Activated T-cell treated with anti-CD3 and anti-CD28 coated beads, Interleukin-2, amount 50 U/mL, for 24 hours (primary cell): ENCODE measurements at regions not wholly inside any gene's neighbourhood (a gene's known extent, or its start where the extent isn't known, plus 50 kb on each side); places are given as distances from the start of the nearest gene placed in this dataset.
"Not testable (repeated sequence)": the region's sequence is repeated elsewhere in the genome, so short reads cannot be mapped to it uniquely, and the experiment has no call there.

Experiments used
- DNase-seq: peaks from one replicate; pipeline ENCODE4 v3.0.0-alpha.2; 2020
- H3K27ac Mint-ChIP-seq: 2 replicates; pipeline ENCODE4 v1.8.0; 2020; ENCODE audit warnings: mild to moderate bottlenecking, mixed read lengths
- H3K27me3 Mint-ChIP-seq: 2 replicates; pipeline ENCODE4 v1.8.0; 2020; ENCODE audit warnings: mixed read lengths
- H3K36me3 Mint-ChIP-seq: 2 replicates; pipeline ENCODE4 v1.8.0; 2020; ENCODE audit warnings: low read depth, mixed read lengths
- H3K4me1 Mint-ChIP-seq: 2 replicates; pipeline ENCODE4 v1.8.0; 2020; ENCODE audit warnings: low read depth, mixed read lengths
- H3K4me3 Mint-ChIP-seq: 2 replicates; pipeline ENCODE4 v1.8.0; 2020; ENCODE audit warnings: mild to moderate bottlenecking, moderate library complexity, mixed read lengths
- H3K9me3 Mint-ChIP-seq: 2 replicates; pipeline ENCODE4 v1.8.0; 2020; ENCODE audit warnings: mixed read lengths

- H3K27ac Mint-ChIP-seq, H3K36me3 Mint-ChIP-seq, H3K4me3 Mint-ChIP-seq: not testable (repeated sequence)
Observed at GRCh38 chr12:63427969-63428368, 240.3 kb downstream of the DPY19L2 start.

GRCh38 chr12:63427029-63427428 is 241.3 kb downstream of the DPY19L2 start:
- H3K27me3 Mint-ChIP-seq, H3K4me1 Mint-ChIP-seq, H3K4me3 Mint-ChIP-seq, H3K9me3 Mint-ChIP-seq, DNase-seq, H3K27ac Mint-ChIP-seq, H3K36me3 Mint-ChIP-seq: not testable (repeated sequence)

More at GRCh38 chr12:63427969-63428368, 240.3 kb downstream of the DPY19L2 start:
- H3K9me3 Mint-ChIP-seq, H3K4me1 Mint-ChIP-seq, DNase-seq, H3K27me3 Mint-ChIP-seq: not testable (repeated sequence)

GRCh38 chr12:63424671-63425070 is 243.6 kb downstream of the DPY19L2 start:
- no peak for DNase-seq
- Mint-ChIP-seq H3K4me1 (no peaks in the 10 kb centered on the region), H3K9me3 (no peaks in the 10 kb centered on the region), H3K36me3 (no peaks in the 10 kb centered on the region), H3K4me3 (no peak overlapping the region), H3K27ac (no peak overlapping the region), H3K27me3 (peaks cover 2% of the 10 kb centered on the region)

- DNase-seq, result no peak
- H3K4me3 Mint-ChIP-seq, result no peak overlapping the region
- H3K27me3 Mint-ChIP-seq, result peaks cover 2% of the 10 kb centered on the region
- no peak overlapping the region for H3K27ac Mint-ChIP-seq
- no peaks in the 10 kb centered on the region for H3K9me3 Mint-ChIP-seq
- no peaks in the 10 kb centered on the region for H3K4me1 Mint-ChIP-seq
- no peaks in the 10 kb centered on the region for H3K36me3 Mint-ChIP-seq
Observed at GRCh38 chr12:63423839-63424238, 244.5 kb downstream of the DPY19L2 start.

- H3K9me3 Mint-ChIP-seq, result peaks cover 2% of the 10 kb centered on the region
- H3K4me3 Mint-ChIP-seq, result no peak overlapping the region
- no peaks in the 10 kb centered on the region for H3K4me1 Mint-ChIP-seq
- no peak for DNase-seq
- H3K36me3 Mint-ChIP-seq, result no peaks in the 10 kb centered on the region
- H3K27me3 Mint-ChIP-seq, result peaks cover 2% of the 10 kb centered on the region
- no peak overlapping the region for H3K27ac Mint-ChIP-seq
Observed at GRCh38 chr12:63420206-63420644, 248.1 kb downstream of the DPY19L2 start.

GRCh38 chr12:63419154-63419553 is 249.1 kb downstream of the DPY19L2 start:
- no peak for DNase-seq
- Mint-ChIP-seq H3K36me3 (no peaks in the 10 kb centered on the region), H3K27ac (no peak overlapping the region), H3K9me3 (peaks cover 7% of the 10 kb centered on the region), H3K4me1 (no peaks in the 10 kb centered on the region), H3K4me3 (no peak overlapping the region), H3K27me3 (peaks cover 2% of the 10 kb centered on the region)

- DNase-seq, result no peak
- H3K4me1 Mint-ChIP-seq, result no peaks in the 10 kb centered on the region
- H3K27me3 Mint-ChIP-seq, result peaks cover 2% of the 10 kb centered on the region
- no peak overlapping the region for H3K4me3 Mint-ChIP-seq
- H3K27ac Mint-ChIP-seq, result no peak overlapping the region
- H3K36me3 Mint-ChIP-seq, result no peaks in the 10 kb centered on the region
- peaks cover 7% of the 10 kb centered on the region for H3K9me3 Mint-ChIP-seq
Observed at GRCh38 chr12:63416788-63417187, 251.5 kb downstream of the DPY19L2 start.

- Mint-ChIP-seq H3K27me3 (peaks cover 2% of the 10 kb centered on the region), H3K27ac (no peak overlapping the region), H3K4me3 (no peak overlapping the region), H3K4me1 (peaks cover 6% of the 10 kb centered on the region), H3K36me3 (no peaks in the 10 kb centered on the region), H3K9me3 (peaks cover 7% of the 10 kb centered on the region)
- DNase-seq, result no peak
Observed at GRCh38 chr12:63415357-63415756, 252.9 kb downstream of the DPY19L2 start.

GRCh38 chr12:63410197-63410596 is 258.1 kb downstream of the DPY19L2 start:
- H3K27ac Mint-ChIP-seq, result no peak overlapping the region

GRCh38 chr12:63406781-63407180 is 255.8 kb upstream of the AVPR1A start:
- DNase-seq, result no peak
- no peak overlapping the region for H3K4me3 Mint-ChIP-seq
- H3K9me3 Mint-ChIP-seq, result no peaks in the 10 kb centered on the region
- H3K4me1 Mint-ChIP-seq, result peaks cover 10% of the 10 kb centered on the region
- no peaks in the 10 kb centered on the region for H3K36me3 Mint-ChIP-seq
- H3K27ac Mint-ChIP-seq, result no peak overlapping the region
- H3K27me3 Mint-ChIP-seq, result no peaks in the 10 kb centered on the region

More at GRCh38 chr12:63410197-63410596, 258.1 kb downstream of the DPY19L2 start:
- DNase-seq, result no peak
- no peaks in the 10 kb centered on the region for H3K36me3 Mint-ChIP-seq
- H3K27me3 Mint-ChIP-seq, result no peaks in the 10 kb centered on the region
- no peak overlapping the region for H3K4me3 Mint-ChIP-seq
- H3K9me3 Mint-ChIP-seq, result peaks cover 5% of the 10 kb centered on the region
- H3K4me1 Mint-ChIP-seq, result peaks cover 10% of the 10 kb centered on the region

GRCh38 chr12:63404611-63405010 is 253.6 kb upstream of the AVPR1A start:
- no peaks in the 10 kb centered on the region for H3K36me3 Mint-ChIP-seq
- no peaks in the 10 kb centered on the region for H3K9me3 Mint-ChIP-seq
- no peaks in the 10 kb centered on the region for H3K27me3 Mint-ChIP-seq
- no peak overlapping the region for H3K4me3 Mint-ChIP-seq
- DNase-seq, result no peak
- H3K4me1 Mint-ChIP-seq, result no peaks in the 10 kb centered on the region
- H3K27ac Mint-ChIP-seq, result no peak overlapping the region

GRCh38 chr12:63403256-63403655 is 252.3 kb upstream of the AVPR1A start:
- Mint-ChIP-seq H3K4me3 (no peak overlapping the region), H3K27ac (no peak overlapping the region), H3K36me3 (no peaks in the 10 kb centered on the region), H3K27me3 (no peaks in the 10 kb centered on the region), H3K9me3 (peaks cover 4% of the 10 kb centered on the region), H3K4me1 (no peaks in the 10 kb centered on the region)
- DNase-seq, result no peak

- H3K27ac Mint-ChIP-seq, result no peak overlapping the region
- no peaks in the 10 kb centered on the region for H3K27me3 Mint-ChIP-seq
- no peak for DNase-seq
- no peaks in the 10 kb centered on the region for H3K36me3 Mint-ChIP-seq
- H3K4me1 Mint-ChIP-seq, result no peaks in the 10 kb centered on the region
- no peak overlapping the region for H3K4me3 Mint-ChIP-seq
- H3K9me3 Mint-ChIP-seq, result peaks cover 4% of the 10 kb centered on the region
Observed at GRCh38 chr12:63400718-63401117, 249.7 kb upstream of the AVPR1A start.

- no peak overlapping the region for H3K27ac Mint-ChIP-seq
- H3K27me3 Mint-ChIP-seq, result no peaks in the 10 kb centered on the region
- H3K36me3 Mint-ChIP-seq, result no peaks in the 10 kb centered on the region
- no peaks in the 10 kb centered on the region for H3K4me1 Mint-ChIP-seq
- DNase-seq, result no peak
- no peak overlapping the region for H3K4me3 Mint-ChIP-seq
- peaks cover 4% of the 10 kb centered on the region for H3K9me3 Mint-ChIP-seq
Observed at GRCh38 chr12:63400318-63400717, 249.3 kb upstream of the AVPR1A start.

- peaks cover 4% of the 10 kb centered on the region for H3K9me3 Mint-ChIP-seq
- no peaks in the 10 kb centered on the region for H3K27me3 Mint-ChIP-seq
- no peaks in the 10 kb centered on the region for H3K36me3 Mint-ChIP-seq
- H3K27ac Mint-ChIP-seq, result no peak overlapping the region
- no peaks in the 10 kb centered on the region for H3K4me1 Mint-ChIP-seq
- H3K4me3 Mint-ChIP-seq, result no peak overlapping the region
- DNase-seq, result no peak
Observed at GRCh38 chr12:63397807-63398206, 246.8 kb upstream of the AVPR1A start.

GRCh38 chr12:63396135-63396534 is 245.1 kb upstream of the AVPR1A start:
- Mint-ChIP-seq H3K9me3 (peaks cover 4% of the 10 kb centered on the region), H3K36me3 (no peaks in the 10 kb centered on the region), H3K4me3 (no peak overlapping the region), H3K4me1 (no peaks in the 10 kb centered on the region), H3K27ac (no peak overlapping the region), H3K27me3 (no peaks in the 10 kb centered on the region)
- DNase-seq, result no peak
